ENCODE measurements at regions not wholly inside any gene's neighbourhood (a gene's known extent, or its start where the extent isn't known, plus 50 kb on each side); places are given as distances from the start of the nearest gene placed in this dataset.
A peak's percentile ranks its signal among the peaks of the same experiment; 100 is the strongest.
"Not testable (repeated sequence)": the region's sequence is repeated elsewhere in the genome, so short reads cannot be mapped to it uniquely, and the experiment has no call there.

DNA sequence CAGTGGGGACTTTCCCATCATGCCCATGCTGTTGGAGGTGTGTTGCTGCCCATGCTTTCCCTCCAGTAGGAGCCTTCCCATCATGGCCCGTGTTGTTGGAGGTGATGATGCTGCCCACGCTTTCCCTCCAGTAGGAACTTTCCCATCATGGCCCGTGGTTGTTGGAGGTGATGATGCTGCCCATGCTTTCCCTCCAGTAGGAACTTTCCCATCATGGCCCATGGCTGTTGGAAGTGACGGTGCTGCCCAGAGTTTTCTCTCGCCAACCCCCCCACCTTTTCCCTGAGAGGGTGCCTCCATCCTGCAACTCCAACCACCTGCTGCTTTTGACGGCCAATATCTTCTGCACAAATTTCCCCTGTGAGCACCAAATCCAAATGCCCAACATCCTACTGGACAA lies 205.7 kb downstream of the TOMM20 start:
- DNase-seq (ENCODE audit: insufficient read length, low spot score) (no peak), FAIRE-seq (no peak)

- FAIRE-seq: no peak
- no peak for DNase-seq (ENCODE audit: insufficient read length, low spot score)
These were observed 207.2 kb downstream of the TOMM20 start for GRCh38 chr1:234921266-234922062.

DNA sequence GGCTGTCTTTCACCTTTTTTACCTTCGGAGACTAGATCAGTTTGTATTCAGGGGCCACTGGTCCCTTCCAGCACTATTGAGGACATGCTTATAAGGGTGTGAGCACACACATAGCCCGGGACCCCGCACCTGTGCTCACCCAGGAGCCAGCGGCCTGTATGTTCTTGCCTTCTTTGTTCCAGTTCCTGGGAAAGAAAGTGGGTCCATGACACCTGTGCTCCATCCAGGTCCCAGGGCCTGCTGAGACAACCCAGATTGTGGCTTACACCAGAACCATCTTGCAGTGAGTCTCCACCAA lies 207.8 kb downstream of the TOMM20 start:
- no peak for FAIRE-seq

DNA sequence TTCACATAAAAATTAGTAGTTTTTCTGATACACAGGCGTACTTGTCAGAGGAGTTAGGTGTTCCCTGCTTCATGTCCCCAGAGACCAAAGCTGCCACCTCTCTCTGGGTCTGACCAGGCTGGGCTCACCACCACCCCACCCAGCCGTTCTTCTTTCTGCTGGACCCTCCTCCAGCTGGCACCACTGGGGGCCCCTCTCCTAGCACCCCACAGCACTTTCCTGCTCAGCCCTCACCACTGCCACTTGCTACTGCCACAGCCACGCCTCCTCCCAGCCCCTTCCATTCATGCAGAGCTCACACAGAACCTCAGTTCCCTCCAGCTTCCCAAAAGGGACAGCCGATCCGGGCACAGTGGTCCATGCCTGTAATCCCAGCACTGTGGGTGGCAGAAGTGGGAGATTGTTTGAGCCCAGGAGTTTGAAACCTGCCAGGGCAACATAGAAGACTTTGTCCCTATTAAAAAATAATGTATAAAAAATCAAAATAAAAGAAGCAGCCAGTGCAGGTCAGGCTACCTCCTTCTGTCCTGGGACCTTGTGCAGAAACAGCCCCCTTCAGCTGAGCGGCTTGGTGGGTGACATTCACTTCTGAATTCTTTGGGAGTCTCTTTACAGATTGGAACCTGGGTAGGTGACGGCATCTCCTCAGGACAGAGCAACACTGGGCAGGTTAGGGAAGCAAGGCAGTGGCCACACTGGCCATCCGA lies 208.3 kb downstream of the TOMM20 start:
- no peak for FAIRE-seq
- no peak for DNase-seq (ENCODE audit: insufficient read length, low spot score)

More for the DNA sequence above, 207.8 kb downstream of the TOMM20 start:
- no peak for DNase-seq (ENCODE audit: insufficient read length, low spot score)

DNA sequence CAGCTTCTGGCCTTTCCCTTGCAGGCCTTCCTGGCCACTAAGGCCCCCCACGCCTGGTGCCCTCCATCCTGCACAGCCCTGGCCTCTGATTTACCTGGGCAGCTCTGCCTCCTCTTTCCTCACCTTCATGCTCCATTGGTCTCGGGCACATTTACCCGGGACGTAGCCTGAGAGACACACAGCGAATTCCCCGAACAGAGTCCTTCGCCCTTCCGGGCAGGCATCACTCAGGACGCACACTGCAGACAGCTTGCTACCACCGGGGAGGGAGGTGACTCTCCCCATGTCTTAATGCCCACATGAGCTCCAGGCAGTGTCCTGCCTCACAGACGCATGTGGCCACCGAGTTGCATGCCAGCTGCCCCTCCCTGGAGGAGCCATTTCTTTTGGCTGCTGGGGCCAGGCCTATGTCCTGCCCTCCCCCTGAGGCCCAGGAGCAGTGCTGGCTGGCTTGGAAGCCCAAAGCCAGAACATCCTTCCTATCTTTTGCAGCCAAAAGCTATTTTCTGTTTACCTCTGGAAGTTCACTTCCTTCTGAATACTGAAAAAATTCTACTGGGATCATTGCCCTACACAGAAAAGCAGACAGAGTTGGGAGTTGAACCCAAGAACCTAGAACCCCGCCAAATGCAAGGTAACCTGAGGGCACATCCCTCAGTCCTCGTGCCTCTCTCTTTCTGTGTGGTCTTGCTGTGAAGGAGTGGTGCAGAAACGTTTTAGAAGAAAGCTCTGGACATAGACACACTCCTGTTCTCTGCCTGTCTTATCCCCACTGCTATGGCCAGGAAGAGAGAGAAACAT lies 209.5 kb downstream of the TOMM20 start:
- DNase-seq (ENCODE audit: insufficient read length, low spot score) (no peak), FAIRE-seq (no peak)

GRCh38 chr1:234918181-234918841 lies 210.3 kb downstream of the TOMM20 start:
- FAIRE-seq: no peak
- no peak for DNase-seq (ENCODE audit: insufficient read length, low spot score)

- DNase-seq (ENCODE audit: insufficient read length, low spot score): no peak
These were observed 211.0 kb downstream of the TOMM20 start for GRCh38 chr1:234917495-234918180.

DNA sequence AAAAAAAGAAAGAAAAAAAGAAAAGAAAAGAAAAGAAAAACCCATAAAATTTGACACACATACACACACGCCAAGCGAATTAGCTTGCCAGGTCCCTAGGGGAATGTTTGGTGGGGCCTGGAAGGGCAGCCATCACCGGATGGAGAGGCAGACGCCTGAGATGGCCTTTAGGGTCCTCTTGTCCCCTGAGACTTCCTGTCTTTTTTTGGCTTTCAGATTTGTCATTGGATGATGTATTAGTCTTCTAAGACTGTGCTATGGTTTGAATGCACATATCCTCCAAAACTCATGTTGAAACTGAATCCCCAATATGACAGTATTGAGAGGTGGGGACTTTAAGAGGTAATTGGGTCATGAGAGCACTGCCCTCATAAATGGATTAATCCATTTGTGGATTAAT lies 211.8 kb downstream of the TOMM20 start:
- no peak for DNase-seq (ENCODE audit: insufficient read length, low spot score)
- FAIRE-seq: peak; percentile 65

More at GRCh38 chr1:234917495-234918180, 211.0 kb downstream of the TOMM20 start:
- FAIRE-seq: no peak

GRCh38 chr1:234915924-234916675 lies 212.5 kb downstream of the TOMM20 start:
- no peak for FAIRE-seq
- no peak for DNase-seq (ENCODE audit: insufficient read length, low spot score)

DNA sequence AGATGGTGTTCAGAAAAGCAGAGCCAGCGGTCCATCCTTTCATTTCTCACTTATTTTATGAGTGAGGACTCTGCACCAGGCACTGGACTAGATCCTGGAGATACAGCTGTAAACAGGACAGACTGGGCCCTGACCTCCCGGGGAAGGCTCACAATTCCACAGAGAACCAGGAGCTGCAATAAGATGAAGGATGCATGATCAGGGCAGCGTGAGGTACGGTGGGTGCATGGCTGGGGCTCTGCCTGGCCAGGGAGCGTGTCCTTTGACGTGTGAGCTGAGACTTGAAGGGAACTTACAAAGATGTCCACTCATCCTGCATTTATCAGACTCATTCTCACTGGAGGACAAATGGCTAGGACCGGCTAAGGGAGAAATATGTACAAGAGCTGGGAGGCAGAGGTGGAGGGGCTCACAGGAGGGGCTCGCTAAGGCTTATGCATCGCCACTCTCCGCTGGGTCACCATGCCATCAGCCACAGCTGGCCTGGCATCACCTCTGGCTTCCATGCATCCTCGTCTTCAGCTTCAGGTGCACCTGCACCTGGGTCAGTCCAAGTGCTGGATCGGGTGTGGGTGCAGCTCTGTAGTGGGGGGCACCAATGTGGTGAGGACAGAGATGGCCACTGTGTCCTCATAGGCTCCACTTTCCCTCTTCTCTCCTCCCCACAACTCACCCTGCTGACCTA lies 213.9 kb downstream of the TOMM20 start:
- FAIRE-seq (no peak), DNase-seq (ENCODE audit: insufficient read length, low spot score) (no peak)

DNA sequence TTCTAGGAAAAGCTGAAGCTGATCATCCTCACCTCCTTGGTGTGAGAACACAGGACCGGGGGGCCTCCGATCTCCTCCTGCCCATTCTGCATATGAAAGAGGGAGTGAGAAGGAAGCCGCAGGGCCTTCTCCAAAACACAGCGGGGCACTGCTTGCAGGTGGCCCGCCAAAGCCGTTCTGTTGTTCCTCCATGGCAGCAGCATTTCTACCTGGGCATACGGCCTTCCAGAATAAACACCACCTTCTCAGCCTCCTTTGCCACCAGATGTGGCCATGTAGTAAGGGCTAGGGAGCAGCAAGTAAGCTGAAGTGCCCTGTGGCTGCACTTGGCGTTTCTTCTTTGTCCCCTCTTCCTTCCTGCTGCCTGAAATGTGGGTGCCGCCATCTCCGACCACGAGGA lies 214.9 kb downstream of the TOMM20 start:
- FAIRE-seq (no peak), DNase-seq (ENCODE audit: insufficient read length, low spot score) (no peak)

DNA sequence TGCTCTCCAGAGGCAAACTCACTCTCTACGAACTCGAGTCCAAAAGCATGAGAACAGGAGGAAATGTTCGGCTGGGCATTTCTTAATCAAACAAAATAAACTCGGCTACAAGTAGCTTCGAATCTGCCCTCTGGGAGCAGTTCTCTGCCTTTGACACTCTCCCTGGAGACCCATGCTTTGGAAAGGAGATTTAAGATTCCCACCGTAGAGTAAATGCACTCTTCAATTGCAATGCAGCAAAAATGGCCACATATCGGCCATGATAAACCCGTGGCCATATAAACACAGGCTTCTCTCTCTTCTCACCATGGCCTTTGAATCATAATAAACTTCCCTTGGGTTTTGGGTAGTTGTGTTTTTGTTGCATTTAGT lies 215.4 kb downstream of the TOMM20 start:
- DNase-seq (ENCODE audit: insufficient read length, low spot score): no peak
- FAIRE-seq: no peak

DNA sequence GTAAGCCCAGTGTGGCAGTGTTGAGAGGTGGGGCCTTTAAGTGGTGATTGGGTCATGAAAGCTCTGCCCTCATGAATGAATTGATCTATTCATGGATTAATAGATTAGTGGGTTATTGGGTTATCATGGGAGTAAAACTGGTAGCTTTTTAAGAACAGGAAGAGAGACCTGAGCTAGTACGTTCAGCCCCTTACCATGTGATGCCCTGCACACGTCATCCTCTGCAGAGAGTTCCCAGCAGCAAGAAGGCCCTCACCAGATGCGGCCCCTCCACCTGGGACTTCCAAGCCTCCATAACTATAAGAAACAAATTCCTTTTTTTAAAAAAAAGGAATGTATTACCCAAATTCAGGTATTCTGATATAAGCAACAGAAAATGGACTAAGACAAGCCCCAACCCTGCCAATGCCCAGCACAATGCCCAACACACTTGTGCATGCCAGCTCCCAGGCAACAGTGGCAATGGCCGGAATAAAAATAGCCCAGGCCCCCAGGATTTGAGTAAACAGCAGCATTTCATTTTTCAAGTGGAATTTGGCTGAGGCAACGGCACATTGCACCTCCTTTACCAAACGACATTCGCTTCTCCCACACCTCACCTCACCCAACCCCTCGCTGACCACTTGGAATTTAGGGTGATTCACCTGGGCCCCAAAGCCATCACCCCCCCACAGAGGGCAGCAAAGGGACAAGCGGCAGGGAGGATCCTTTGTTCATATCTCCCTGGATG lies 215.9 kb downstream of the TOMM20 start:
- DNase-seq (ENCODE audit: insufficient read length, low spot score): no peak
- no peak for FAIRE-seq

- FAIRE-seq: no peak
These were observed 216.8 kb downstream of the TOMM20 start for GRCh38 chr1:234911787-234912186.

GRCh38 chr1:234911136-234911535 lies 217.5 kb downstream of the TOMM20 start:
- FAIRE-seq; DNase-seq (ENCODE audit: insufficient read length, low spot score): not testable (repeated sequence)

More at GRCh38 chr1:234911787-234912186, 216.8 kb downstream of the TOMM20 start:
- no peak for DNase-seq (ENCODE audit: insufficient read length, low spot score)

GRCh38 chr1:234909851-234910250 lies 218.8 kb downstream of the TOMM20 start:
- no peak for DNase-seq (ENCODE audit: insufficient read length, low spot score)
- FAIRE-seq: no peak

DNA sequence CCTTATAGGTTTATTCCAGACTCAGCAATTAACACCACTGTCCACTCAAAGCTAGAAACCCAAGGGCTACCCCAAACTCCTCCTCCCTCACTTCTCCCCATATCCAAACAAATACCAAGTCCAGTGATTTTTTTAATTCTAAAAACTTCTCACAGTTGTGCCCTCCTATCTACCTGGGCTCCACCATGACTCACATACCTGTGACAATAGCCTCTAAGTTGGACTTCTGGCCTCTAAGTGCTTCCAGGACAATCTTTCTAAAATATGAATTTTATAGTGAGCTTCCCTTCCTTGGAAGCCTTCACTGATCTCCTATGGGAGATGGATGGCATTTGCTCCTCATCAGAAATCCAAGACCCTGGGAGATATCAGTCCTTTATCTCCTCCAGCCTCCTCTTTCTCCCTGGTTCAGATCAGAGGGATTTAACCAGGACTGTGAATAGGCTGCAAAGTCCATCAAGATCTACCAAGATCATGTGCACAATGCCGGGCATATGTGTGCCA lies 219.3 kb downstream of the TOMM20 start:
- no peak for FAIRE-seq
- no peak for DNase-seq (ENCODE audit: insufficient read length, low spot score)

DNA sequence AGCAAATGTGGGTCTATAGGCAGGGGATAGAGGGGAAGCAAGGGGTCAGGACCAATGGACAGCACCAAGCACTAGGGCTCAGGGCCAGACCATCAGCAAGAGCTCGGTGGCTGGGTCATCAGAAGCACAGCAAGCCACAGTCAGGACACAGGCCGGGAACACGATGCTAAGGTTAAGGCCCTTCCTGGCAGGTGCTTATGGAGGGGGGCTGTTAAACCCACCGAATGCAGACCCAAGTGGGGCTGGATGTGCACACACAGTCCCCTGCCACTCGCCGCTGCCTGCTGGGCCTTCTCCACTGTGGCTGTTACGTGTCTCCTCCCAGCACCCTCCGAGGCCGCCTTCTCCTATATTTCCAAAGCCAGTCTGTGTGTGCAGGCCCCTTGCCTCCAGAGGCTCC lies 220.1 kb downstream of the TOMM20 start:
- DNase-seq (ENCODE audit: insufficient read length, low spot score) (no peak), FAIRE-seq (no peak)
